ENCODE measurements at regions not wholly inside any gene's neighbourhood (a gene's known extent, or its start where the extent isn't known, plus 50 kb on each side); places are given as distances from the start of the nearest gene placed in this dataset.

DNA sequence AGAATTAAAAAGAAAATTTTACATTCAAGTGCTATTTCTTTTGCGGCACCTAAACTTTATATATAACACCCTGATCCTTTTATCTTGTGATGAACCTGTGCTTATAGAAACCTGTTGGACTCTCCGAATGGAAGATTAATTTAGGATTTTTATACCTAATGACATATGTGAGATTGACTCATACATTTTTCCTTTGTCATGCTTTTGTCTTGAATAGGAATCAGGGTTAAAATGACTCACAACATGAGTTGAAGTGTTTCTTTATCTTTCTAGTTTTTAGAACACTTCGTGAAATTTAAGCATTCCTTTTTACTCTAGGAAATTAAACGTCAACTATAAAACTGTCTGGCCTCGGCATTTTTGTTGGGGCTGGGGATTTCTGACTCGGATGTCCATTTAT lies 378.9 kb downstream of the PCDH20 start:
- DNase-seq (no peak), ATAC-seq (no peak)
- no peaks in the 10 kb centered on the region for H3K36me3 ChIP-seq
- no peaks in the 10 kb centered on the region for H3K4me1 ChIP-seq
- no peak overlapping the region for H3K4me3 ChIP-seq
- H3K27me3 ChIP-seq: no peaks in the 10 kb centered on the region
- intact Hi-C loops (cut with DNase I): no loop called here
- no peaks in the 10 kb centered on the region for H3K9me3 ChIP-seq
- no peak for TF ChIP-seq CTCF (IDR thresholded peaks at IDR 0.05)
- H3K27ac ChIP-seq: no peak overlapping the region

DNA sequence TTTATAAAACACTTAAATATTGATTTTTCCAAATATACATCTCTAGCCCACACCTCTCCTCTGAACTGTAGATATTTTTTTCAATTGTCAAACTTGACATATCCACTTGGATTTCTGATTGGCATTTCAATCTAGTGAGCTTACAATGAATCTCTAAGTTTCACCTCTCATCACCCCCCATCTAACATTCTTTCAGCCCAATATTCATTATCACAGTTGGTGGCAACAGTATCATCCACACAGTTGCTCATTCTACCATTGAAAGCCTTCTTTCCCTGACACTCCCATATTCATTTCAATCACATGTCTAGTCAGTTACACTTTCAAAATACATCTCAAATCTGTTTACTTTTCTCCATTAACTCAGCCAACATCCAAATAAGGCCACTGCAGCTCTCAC lies 385.2 kb downstream of the PCDH20 start:
- DNase-seq (no peak), ATAC-seq (no peak)
- H3K27ac ChIP-seq: no peak overlapping the region
- no peaks in the 10 kb centered on the region for H3K36me3 ChIP-seq
- no peaks in the 10 kb centered on the region for H3K27me3 ChIP-seq
- no peak for TF ChIP-seq CTCF (IDR thresholded peaks at IDR 0.05)
- no peak overlapping the region for H3K4me3 ChIP-seq
- intact Hi-C loops (cut with DNase I): no loop called here
- H3K4me1 ChIP-seq: no peaks in the 10 kb centered on the region
- H3K9me3 ChIP-seq: no peaks in the 10 kb centered on the region

DNA sequence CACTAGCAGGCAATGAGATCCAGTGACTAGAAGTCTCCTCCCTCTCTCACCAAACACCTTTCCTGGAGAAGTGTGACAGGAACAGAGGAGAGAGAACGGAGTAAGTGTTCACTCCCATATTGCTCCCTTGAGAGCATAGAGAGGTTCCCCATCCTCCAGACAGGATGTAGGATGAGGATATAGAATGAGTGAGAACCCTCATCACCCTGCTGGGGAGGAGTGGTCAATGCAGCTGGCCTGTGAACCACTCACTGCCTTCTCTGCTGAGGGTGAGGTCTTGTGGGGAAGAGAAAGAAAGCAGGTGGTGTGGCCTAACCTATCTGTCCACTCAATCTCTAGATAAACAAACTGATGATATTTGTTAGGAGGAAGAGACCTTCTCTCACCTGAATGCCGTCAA lies 386.6 kb downstream of the PCDH20 start:
- TF ChIP-seq CTCF (IDR thresholded peaks at IDR 0.05): no peak
- no peak overlapping the region for H3K27ac ChIP-seq
- no peak for DNase-seq
- H3K9me3 ChIP-seq: no peaks in the 10 kb centered on the region
- no peak for ATAC-seq
- H3K4me3 ChIP-seq: no peak overlapping the region
- H3K36me3 ChIP-seq: no peaks in the 10 kb centered on the region
- no peaks in the 10 kb centered on the region for H3K27me3 ChIP-seq
- no peaks in the 10 kb centered on the region for H3K4me1 ChIP-seq
- intact Hi-C loops (cut with DNase I): no loop called here

DNA sequence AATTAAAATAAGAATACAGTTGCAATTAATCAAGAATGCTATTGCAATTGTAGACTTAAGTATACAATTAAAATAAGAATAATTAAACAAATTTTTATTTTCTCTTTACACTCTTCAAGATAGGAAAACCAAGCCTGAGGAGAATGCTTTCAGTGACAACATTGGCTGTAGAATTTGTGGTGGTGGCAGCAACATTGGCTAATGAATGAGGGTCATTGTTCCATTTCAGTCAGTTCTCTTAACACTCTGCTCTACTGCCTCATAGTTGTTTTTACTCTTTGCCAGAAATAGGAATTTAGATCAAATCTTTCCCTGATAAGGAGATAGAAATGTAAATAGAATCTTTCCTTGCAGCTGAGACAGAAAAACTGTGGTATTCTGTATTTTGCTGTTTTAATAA lies 391.6 kb downstream of the PCDH20 start:
- intact Hi-C loops (cut with DNase I): no loop called here
- ATAC-seq (no peak), DNase-seq (no peak)
- Histone ChIP-seq H3K4me3 (no peak overlapping the region), H3K36me3 (no peaks in the 10 kb centered on the region), H3K27me3 (no peaks in the 10 kb centered on the region), H3K9me3 (no peaks in the 10 kb centered on the region), H3K27ac (no peak overlapping the region), H3K4me1 (no peaks in the 10 kb centered on the region)
- TF ChIP-seq CTCF (IDR thresholded peaks at IDR 0.05): no peak

- Histone ChIP-seq H3K27me3 (no peaks in the 10 kb centered on the region), H3K27ac (no peak overlapping the region), H3K9me3 (no peaks in the 10 kb centered on the region), H3K4me1 (no peaks in the 10 kb centered on the region), H3K4me3 (no peak overlapping the region), H3K36me3 (no peaks in the 10 kb centered on the region)
- no peak for TF ChIP-seq CTCF (IDR thresholded peaks at IDR 0.05)
- intact Hi-C loops (cut with DNase I): no loop called here
- ATAC-seq (no peak), DNase-seq (no peak)
Observed at GRCh38 chr13:61021838-61022237, 393.8 kb downstream of the PCDH20 start.

- TF ChIP-seq CTCF (IDR thresholded peaks at IDR 0.05): no peak
- Histone ChIP-seq H3K27me3 (no peaks in the 10 kb centered on the region), H3K4me1 (no peaks in the 10 kb centered on the region), H3K27ac (no peak overlapping the region), H3K9me3 (no peaks in the 10 kb centered on the region), H3K36me3 (no peaks in the 10 kb centered on the region), H3K4me3 (no peak overlapping the region)
- DNase-seq: no peak
- intact Hi-C loops (cut with DNase I): no loop called here
- ATAC-seq: no peak
Observed at GRCh38 chr13:61013796-61014195, 401.9 kb downstream of the PCDH20 start.

Measured in upper lobe of right lung (tissue), 1 donor.